Smooth muscle cell (in vitro differentiated cells): ENCODE measurements at regions not wholly inside any gene's neighbourhood (a gene's known extent, or its start where the extent isn't known, plus 50 kb on each side); places are given as distances from the start of the nearest gene placed in this dataset.

ENCODE experiments used
- DNase-seq: peaks from one replicate; lab custom pipeline; 2025; ENCODE audit not compliant: unreplicated experiment; lab: John Stamatoyannopoulos, UW
- H2AFZ ChIP-seq: fragments of 200-600 bp; sonication (generic); 2 replicates; pipeline ENCODE4 v1.6.0; 2016; ENCODE audit warnings: antibody characterized with exemption, low read depth, mild to moderate bottlenecking
- H3F3A ChIP-seq: fragments of 200-600 bp; sonication (generic); 2 replicates; pipeline ENCODE4 v1.6.0; 2017; ENCODE audit warnings: antibody characterized with exemption, low read depth
- H3K27ac ChIP-seq: fragments of 200-600 bp; sonication (generic); 2 replicates; pipeline ENCODE4 v1.5.1; 2016; ENCODE audit warnings: low read depth, mild to moderate bottlenecking
- H3K27me3 ChIP-seq: fragments of 200-600 bp; sonication (generic); 2 replicates; pipeline ENCODE4 v1.6.1; 2016; ENCODE audit warnings: low read depth, mild to moderate bottlenecking
- H3K36me3 ChIP-seq: fragments of 200-600 bp; sonication (generic); 2 replicates; pipeline ENCODE4 v1.5.1; 2016; ENCODE audit warnings: low read depth
- H3K4me1 ChIP-seq: fragments of 200-600 bp; sonication (generic); 2 replicates; pipeline ENCODE4 v1.5.1; 2016; ENCODE audit warnings: low read depth
- H3K4me2 ChIP-seq: fragments of 200-600 bp; sonication (generic); 2 replicates; pipeline ENCODE4 v1.6.0; 2016; ENCODE audit warnings: mild to moderate bottlenecking
- H3K4me3 ChIP-seq: fragments of 200-600 bp; sonication (generic); 2 replicates; pipeline ENCODE4 v1.5.1; 2016; ENCODE audit warnings: mild to moderate bottlenecking
- H3K79me2 ChIP-seq: fragments of 200-600 bp; sonication (generic); 2 replicates; pipeline ENCODE4 v1.6.0; 2016; ENCODE audit warnings: low read depth, mild to moderate bottlenecking
- H3K9ac ChIP-seq: fragments of 200-600 bp; sonication (generic); 2 replicates; pipeline ENCODE4 v1.6.0; 2016; ENCODE audit warnings: low read depth
- H3K9me3 ChIP-seq: fragments of 200-600 bp; sonication (generic); replicated peaks from 2 replicates; pipeline ENCODE4 v1.5.1; 2016; ENCODE audit warnings: low read depth
- H4K20me1 ChIP-seq: fragments of 200-600 bp; sonication (generic); 2 replicates; pipeline ENCODE4 v1.6.0; 2016; ENCODE audit warnings: low read depth
- CTCF ChIP-seq: fragments of 200-600 bp; sonication (generic); IDR thresholded peaks from 2 replicates; pipeline ENCODE4 v1.5.1; 2017; ENCODE audit warnings: borderline replicate concordance, mild to moderate bottlenecking, antibody characterized with exemption; ENCODE audit not compliant: insufficient read depth, poor library complexity, severe bottlenecking
- WGBS: methylation state at CpG from one replicate; pipeline ENCODE4 v1.1.7; 2016; ENCODE audit warnings: low lambda C conversion rate; 5-methylcytosine and 5-hydroxymethylcytosine counted together

GRCh38 chr12:75714462-75715322, 203.3 kb upstream of the KRR1 start:
- TF ChIP-seq CTCF = no peak
- Histone ChIP-seq H3K4me1 (no peaks in the 10 kb centered on the region), H3K36me3 (no peaks in the 10 kb centered on the region), H2AFZ (no peak overlapping the region), H4K20me1 (no peaks in the 10 kb centered on the region), H3K9me3 (no peaks in the 10 kb centered on the region), H3K9ac (no peak overlapping the region), H3K79me2 (no peaks in the 10 kb centered on the region), H3F3A (peaks cover 4% of the 10 kb centered on the region), H3K27me3 (no peaks in the 10 kb centered on the region), H3K4me3 (no peak overlapping the region), H3K27ac (no peak overlapping the region), H3K4me2 (no peak overlapping the region)
- WGBS = 85% methylated on average over 2 of the region's 2 CpGs
- no peak for DNase-seq

GRCh38 chr12:75713434-75713833, 202.0 kb upstream of the KRR1 start:
- Histone ChIP-seq H3K4me1 (no peaks in the 10 kb centered on the region), H2AFZ (no peak overlapping the region), H3K36me3 (no peaks in the 10 kb centered on the region), H3K79me2 (no peaks in the 10 kb centered on the region), H4K20me1 (no peaks in the 10 kb centered on the region), H3K27me3 (no peaks in the 10 kb centered on the region), H3K27ac (no peak overlapping the region), H3F3A (peaks cover 4% of the 10 kb centered on the region), H3K9me3 (no peaks in the 10 kb centered on the region), H3K9ac (no peak overlapping the region), H3K4me2 (no peak overlapping the region), H3K4me3 (no peak overlapping the region)
- no peak for DNase-seq
- 95% methylated on average over 3 of the region's 3 CpGs for WGBS
- TF ChIP-seq CTCF = no peak

- H3K4me1 ChIP-seq = no peaks in the 10 kb centered on the region
- H4K20me1 ChIP-seq = no peaks in the 10 kb centered on the region
- peaks cover 4% of the 10 kb centered on the region for H3F3A ChIP-seq
- H3K27me3 ChIP-seq = no peaks in the 10 kb centered on the region
- no peaks in the 10 kb centered on the region for H3K9me3 ChIP-seq
- no peak for TF ChIP-seq CTCF
- H3K4me2 ChIP-seq = no peak overlapping the region
- no peak for DNase-seq
- H3K79me2 ChIP-seq = no peaks in the 10 kb centered on the region
- no peak overlapping the region for H3K4me3 ChIP-seq
- H2AFZ ChIP-seq = no peak overlapping the region
- H3K9ac ChIP-seq = no peak overlapping the region
- no peaks in the 10 kb centered on the region for H3K36me3 ChIP-seq
- peak overlapping the region; percentile 8 for H3K27ac ChIP-seq
These were observed 200.8 kb upstream of the KRR1 start for GRCh38 chr12:75712223-75712622.

GRCh38 chr12:75711271-75711670, 199.9 kb upstream of the KRR1 start:
- H3K4me2 ChIP-seq = no peak overlapping the region
- H2AFZ ChIP-seq = no peak overlapping the region
- H3F3A ChIP-seq = peaks cover 8% of the 10 kb centered on the region
- 95% methylated on average over 2 of the region's 2 CpGs for WGBS
- no peak overlapping the region for H3K27ac ChIP-seq
- no peak overlapping the region for H3K9ac ChIP-seq
- no peaks in the 10 kb centered on the region for H3K36me3 ChIP-seq
- H4K20me1 ChIP-seq = no peaks in the 10 kb centered on the region
- H3K4me3 ChIP-seq = no peak overlapping the region
- H3K27me3 ChIP-seq = no peaks in the 10 kb centered on the region
- no peak for TF ChIP-seq CTCF
- no peak for DNase-seq
- no peaks in the 10 kb centered on the region for H3K79me2 ChIP-seq
- H3K4me1 ChIP-seq = peaks cover 7% of the 10 kb centered on the region
- no peaks in the 10 kb centered on the region for H3K9me3 ChIP-seq
